GM23338 (cell line): ENCODE measurements at regions not wholly inside any gene's neighbourhood (a gene's known extent, or its start where the extent isn't known, plus 50 kb on each side); places are given as distances from the start of the nearest gene placed in this dataset.

Experiments used
- ATAC-seq: fragments of 200-7000 bp; cut with Tn5 transposase; 3 replicates; pipeline ENCODE4 v1.9.1; 2020
- DNase-seq: peaks from one replicate; pipeline ENCODE4 v3.0.0-alpha.2; 2015; ENCODE audit warnings: low spot score
- H2AFZ ChIP-seq: fragments of 200-600 bp; sonication (generic); 2 replicates; pipeline ENCODE4 v1.8.0; 2016; ENCODE audit warnings: antibody characterized with exemption, mild to moderate bottlenecking, moderate library complexity
- H3F3A ChIP-seq: fragments of 200-600 bp; sonication (generic); replicated peaks from 2 replicates; pipeline ENCODE4 v1.8.0; 2017; ENCODE audit warnings: antibody characterized with exemption, mixed run types, low read depth
- H3K27ac ChIP-seq: fragments of 200-600 bp; sonication (generic); 2 replicates; pipeline ENCODE4 v1.6.1; 2016; ENCODE audit warnings: low read depth
- H3K27me3 ChIP-seq: fragments of 200-600 bp; sonication (generic); 2 replicates; pipeline ENCODE4 v1.8.0; 2016; ENCODE audit warnings: mild to moderate bottlenecking, mixed run types, moderate library complexity; ENCODE audit not compliant: insufficient read depth
- H3K36me3 ChIP-seq: fragments of 200-600 bp; sonication (generic); 2 replicates; pipeline ENCODE4 v1.8.0; 2016; ENCODE audit warnings: mild to moderate bottlenecking; ENCODE audit not compliant: insufficient read depth
- H3K4me1 ChIP-seq: fragments of 200-600 bp; sonication (generic); 2 replicates; pipeline ENCODE4 v1.8.0; 2016; ENCODE audit warnings: mild to moderate bottlenecking, moderate library complexity; ENCODE audit not compliant: insufficient read depth
- H3K4me2 ChIP-seq: fragments of 200-600 bp; sonication (generic); 2 replicates; pipeline ENCODE4 v1.7.1; 2017; ENCODE audit warnings: mixed run types
- H3K4me3 ChIP-seq: fragments of 200-600 bp; sonication (generic); 2 replicates; pipeline ENCODE4 v1.6.1; 2016; ENCODE audit warnings: mixed run types
- H3K79me2 ChIP-seq: fragments of 200-600 bp; sonication (generic); replicated peaks from 2 replicates; pipeline ENCODE4 v1.8.0; 2017; ENCODE audit warnings: mild to moderate bottlenecking; ENCODE audit not compliant: insufficient read depth
- H3K9me2 ChIP-seq: fragments of 200-600 bp; sonication (generic); 2 replicates; pipeline ENCODE4 v1.8.0; 2017; ENCODE audit not compliant: insufficient read depth
- H4K20me1 ChIP-seq: fragments of 200-600 bp; sonication (generic); replicated peaks from 2 replicates; pipeline ENCODE4 v1.8.0; 2017; ENCODE audit warnings: mild to moderate bottlenecking; ENCODE audit not compliant: insufficient read depth
- H3K27ac Mint-ChIP-seq: 2 replicates; pipeline ENCODE4 v1.8.0; 2020; ENCODE audit warnings: inconsistent platforms, mild to moderate bottlenecking, moderate library complexity, mixed read lengths
- H3K27me3 Mint-ChIP-seq: 3 replicates; pipeline ENCODE4 v1.8.0; 2022; ENCODE audit warnings: low read depth, mild to moderate bottlenecking, moderate library complexity, mixed read lengths, inconsistent platforms; ENCODE audit not compliant: insufficient read depth, poor library complexity
- H3K36me3 Mint-ChIP-seq: 3 replicates; pipeline ENCODE4 v1.8.0; 2021; ENCODE audit warnings: low read depth, mild to moderate bottlenecking, inconsistent platforms, moderate library complexity, mixed read lengths
- H3K4me1 Mint-ChIP-seq: 3 replicates; pipeline ENCODE4 v1.8.0; 2020; ENCODE audit warnings: mild to moderate bottlenecking, inconsistent platforms, mixed read lengths
- H3K4me3 Mint-ChIP-seq: 3 replicates; pipeline ENCODE4 v1.8.0; 2021; ENCODE audit warnings: moderate library complexity, mild to moderate bottlenecking, inconsistent platforms, mixed read lengths
- H3K9me3 Mint-ChIP-seq: 3 replicates; pipeline ENCODE4 v1.8.0; 2020; ENCODE audit warnings: moderate library complexity, mild to moderate bottlenecking, inconsistent platforms, mixed read lengths
- EZH2phosphoT487 ChIP-seq: fragments of 200-600 bp; sonication (generic); IDR thresholded peaks from one replicate; pipeline ENCODE4 v1.8.1; 2018; ENCODE audit warnings: antibody characterized with exemption; ENCODE audit not compliant: unreplicated experiment
- ZNF331 ChIP-seq: fragments of 250-450 bp; sonication (Bioruptor Pico); IDR thresholded peaks from 2 replicates; pipeline ENCODE4 v1.5.0; 2020; ENCODE audit warnings: low read depth, mild to moderate bottlenecking, moderate library complexity
- TF ChIP-seq, protein P1 (sequence below), 2 experiments: fragments of 200-600 bp in 1 of 2; sonication (generic) in 1 of 2; conservative IDR thresholded peaks; 2 replicates each; pipeline versions ENCODE4 v1.5.1 to v1.6.1; 2016 to 2017; ENCODE audit warnings: antibody characterized with exemption in 2 of 2, low read depth in 2 of 2, mild to moderate bottlenecking in 2 of 2, moderate library complexity in 1 of 2
- TF ChIP-seq, protein P2 (sequence below): fragments of 250-450 bp; sonication (Bioruptor Pico); IDR thresholded peaks from 2 replicates; pipeline ENCODE4 v1.5.0; 2020; ENCODE audit warnings: mild to moderate bottlenecking, moderate library complexity

DNA sequence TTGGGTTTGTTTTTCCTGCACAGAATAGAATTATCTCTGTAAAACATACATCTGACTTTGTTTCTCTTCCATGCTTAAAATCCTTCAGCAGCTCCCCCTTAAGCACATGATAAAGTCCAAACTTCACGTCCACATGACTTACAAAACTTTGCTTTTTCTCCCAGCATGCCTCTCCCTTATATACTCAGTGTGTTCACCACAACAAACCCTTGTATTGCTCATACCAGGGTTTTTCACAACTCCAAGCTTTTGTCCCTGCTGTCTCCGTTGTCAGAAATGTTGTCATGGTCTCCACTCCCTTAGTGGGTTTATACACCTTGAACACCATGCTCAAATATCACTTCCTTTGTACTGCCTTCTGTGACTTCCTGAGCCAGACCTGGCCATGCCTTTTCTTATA lies 91.1 kb upstream of the MITF start:
- Histone ChIP-seq H3K79me2 (no peaks in the 10 kb centered on the region), H3K9me2 (no peaks in the 10 kb centered on the region), H3F3A (no peaks in the 10 kb centered on the region), H3K4me2 (no peak overlapping the region), H3K4me3 (no peak overlapping the region), H2AFZ (no peak overlapping the region), H3K36me3 (no peaks in the 10 kb centered on the region), H3K27ac (no peak overlapping the region), H3K4me1 (peaks cover 5% of the 10 kb centered on the region; the same call in 1 of the 2 replicates), H4K20me1 (no peaks in the 10 kb centered on the region), H3K27me3 (no peaks in the 10 kb centered on the region)
- TF ChIP-seq, protein P1, sequence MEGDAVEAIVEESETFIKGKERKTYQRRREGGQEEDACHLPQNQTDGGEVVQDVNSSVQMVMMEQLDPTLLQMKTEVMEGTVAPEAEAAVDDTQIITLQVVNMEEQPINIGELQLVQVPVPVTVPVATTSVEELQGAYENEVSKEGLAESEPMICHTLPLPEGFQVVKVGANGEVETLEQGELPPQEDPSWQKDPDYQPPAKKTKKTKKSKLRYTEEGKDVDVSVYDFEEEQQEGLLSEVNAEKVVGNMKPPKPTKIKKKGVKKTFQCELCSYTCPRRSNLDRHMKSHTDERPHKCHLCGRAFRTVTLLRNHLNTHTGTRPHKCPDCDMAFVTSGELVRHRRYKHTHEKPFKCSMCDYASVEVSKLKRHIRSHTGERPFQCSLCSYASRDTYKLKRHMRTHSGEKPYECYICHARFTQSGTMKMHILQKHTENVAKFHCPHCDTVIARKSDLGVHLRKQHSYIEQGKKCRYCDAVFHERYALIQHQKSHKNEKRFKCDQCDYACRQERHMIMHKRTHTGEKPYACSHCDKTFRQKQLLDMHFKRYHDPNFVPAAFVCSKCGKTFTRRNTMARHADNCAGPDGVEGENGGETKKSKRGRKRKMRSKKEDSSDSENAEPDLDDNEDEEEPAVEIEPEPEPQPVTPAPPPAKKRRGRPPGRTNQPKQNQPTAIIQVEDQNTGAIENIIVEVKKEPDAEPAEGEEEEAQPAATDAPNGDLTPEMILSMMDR (conservative IDR thresholded peaks at IDR 0.05; ENCODE audit: low read depth in 2 of 2): no peak
- no peak for TF ChIP-seq EZH2phosphoT487
- TF ChIP-seq ZNF331 (CRISPR knock-in tag): no peak
- TF ChIP-seq, protein P2, sequence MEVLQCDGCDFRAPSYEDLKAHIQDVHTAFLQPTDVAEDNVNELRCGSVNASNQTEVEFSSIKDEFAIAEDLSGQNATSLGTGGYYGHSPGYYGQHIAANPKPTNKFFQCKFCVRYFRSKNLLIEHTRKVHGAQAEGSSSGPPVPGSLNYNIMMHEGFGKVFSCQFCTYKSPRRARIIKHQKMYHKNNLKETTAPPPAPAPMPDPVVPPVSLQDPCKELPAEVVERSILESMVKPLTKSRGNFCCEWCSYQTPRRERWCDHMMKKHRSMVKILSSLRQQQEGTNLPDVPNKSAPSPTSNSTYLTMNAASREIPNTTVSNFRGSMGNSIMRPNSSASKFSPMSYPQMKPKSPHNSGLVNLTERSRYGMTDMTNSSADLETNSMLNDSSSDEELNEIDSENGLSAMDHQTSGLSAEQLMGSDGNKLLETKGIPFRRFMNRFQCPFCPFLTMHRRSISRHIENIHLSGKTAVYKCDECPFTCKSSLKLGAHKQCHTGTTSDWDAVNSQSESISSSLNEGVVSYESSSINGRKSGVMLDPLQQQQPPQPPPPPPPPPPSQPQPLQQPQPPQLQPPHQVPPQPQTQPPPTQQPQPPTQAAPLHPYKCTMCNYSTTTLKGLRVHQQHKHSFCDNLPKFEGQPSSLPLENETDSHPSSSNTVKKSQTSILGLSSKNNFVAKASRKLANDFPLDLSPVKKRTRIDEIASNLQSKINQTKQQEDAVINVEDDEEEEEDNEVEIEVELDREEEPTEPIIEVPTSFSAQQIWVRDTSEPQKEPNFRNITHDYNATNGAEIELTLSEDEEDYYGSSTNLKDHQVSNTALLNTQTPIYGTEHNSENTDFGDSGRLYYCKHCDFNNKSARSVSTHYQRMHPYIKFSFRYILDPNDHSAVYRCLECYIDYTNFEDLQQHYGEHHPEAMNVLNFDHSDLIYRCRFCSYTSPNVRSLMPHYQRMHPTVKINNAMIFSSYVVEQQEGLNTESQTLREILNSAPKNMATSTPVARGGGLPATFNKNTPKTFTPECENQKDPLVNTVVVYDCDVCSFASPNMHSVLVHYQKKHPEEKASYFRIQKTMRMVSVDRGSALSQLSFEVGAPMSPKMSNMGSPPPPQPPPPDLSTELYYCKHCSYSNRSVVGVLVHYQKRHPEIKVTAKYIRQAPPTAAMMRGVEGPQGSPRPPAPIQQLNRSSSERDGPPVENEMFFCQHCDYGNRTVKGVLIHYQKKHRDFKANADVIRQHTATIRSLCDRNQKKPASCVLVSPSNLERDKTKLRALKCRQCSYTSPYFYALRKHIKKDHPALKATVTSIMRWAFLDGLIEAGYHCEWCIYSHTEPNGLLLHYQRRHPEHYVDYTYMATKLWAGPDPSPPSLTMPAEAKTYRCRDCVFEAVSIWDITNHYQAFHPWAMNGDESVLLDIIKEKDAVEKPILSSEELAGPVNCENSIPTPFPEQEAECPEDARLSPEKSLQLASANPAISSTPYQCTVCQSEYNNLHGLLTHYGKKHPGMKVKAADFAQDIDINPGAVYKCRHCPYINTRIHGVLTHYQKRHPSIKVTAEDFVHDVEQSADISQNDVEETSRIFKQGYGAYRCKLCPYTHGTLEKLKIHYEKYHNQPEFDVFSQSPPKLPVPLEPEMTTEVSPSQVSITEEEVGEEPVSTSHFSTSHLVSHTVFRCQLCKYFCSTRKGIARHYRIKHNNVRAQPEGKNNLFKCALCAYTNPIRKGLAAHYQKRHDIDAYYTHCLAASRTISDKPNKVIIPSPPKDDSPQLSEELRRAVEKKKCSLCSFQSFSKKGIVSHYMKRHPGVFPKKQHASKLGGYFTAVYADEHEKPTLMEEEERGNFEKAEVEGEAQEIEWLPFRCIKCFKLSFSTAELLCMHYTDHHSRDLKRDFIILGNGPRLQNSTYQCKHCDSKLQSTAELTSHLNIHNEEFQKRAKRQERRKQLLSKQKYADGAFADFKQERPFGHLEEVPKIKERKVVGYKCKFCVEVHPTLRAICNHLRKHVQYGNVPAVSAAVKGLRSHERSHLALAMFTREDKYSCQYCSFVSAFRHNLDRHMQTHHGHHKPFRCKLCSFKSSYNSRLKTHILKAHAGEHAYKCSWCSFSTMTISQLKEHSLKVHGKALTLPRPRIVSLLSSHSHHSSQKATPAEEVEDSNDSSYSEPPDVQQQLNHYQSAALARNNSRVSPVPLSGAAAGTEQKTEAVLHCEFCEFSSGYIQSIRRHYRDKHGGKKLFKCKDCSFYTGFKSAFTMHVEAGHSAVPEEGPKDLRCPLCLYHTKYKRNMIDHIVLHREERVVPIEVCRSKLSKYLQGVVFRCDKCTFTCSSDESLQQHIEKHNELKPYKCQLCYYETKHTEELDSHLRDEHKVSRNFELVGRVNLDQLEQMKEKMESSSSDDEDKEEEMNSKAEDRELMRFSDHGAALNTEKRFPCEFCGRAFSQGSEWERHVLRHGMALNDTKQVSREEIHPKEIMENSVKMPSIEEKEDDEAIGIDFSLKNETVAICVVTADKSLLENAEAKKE (CRISPR knock-in tag): no peak
- no peak overlapping the region for H3K4me3 Mint-ChIP-seq
- H3K4me1 Mint-ChIP-seq: peaks cover 5% of the 10 kb centered on the region; the same call in 1 of the 3 replicates
- H3K36me3 Mint-ChIP-seq: no peaks in the 10 kb centered on the region
- no peaks in the 10 kb centered on the region for H3K9me3 Mint-ChIP-seq
- no peak overlapping the region for H3K27ac Mint-ChIP-seq
- H3K27me3 Mint-ChIP-seq: peaks cover 1% of the 10 kb centered on the region
- ATAC-seq: no peak
- no peak for DNase-seq
